HG03060 (cell line): ENCODE measurements at regions not wholly inside any gene's neighbourhood (a gene's known extent, or its start where the extent isn't known, plus 50 kb on each side); places are given as distances from the start of the nearest gene placed in this dataset.
A peak's percentile ranks its signal among the peaks of the same experiment; 100 is the strongest.

Source experiments
- ATAC-seq: cut with Tn5 transposase; IDR thresholded peaks from one replicate; pipeline ENCODE4 v1.9.1; 2021; ENCODE audit warnings: low read depth, moderate number of reproducible peaks; ENCODE audit not compliant: unreplicated experiment

DNA sequence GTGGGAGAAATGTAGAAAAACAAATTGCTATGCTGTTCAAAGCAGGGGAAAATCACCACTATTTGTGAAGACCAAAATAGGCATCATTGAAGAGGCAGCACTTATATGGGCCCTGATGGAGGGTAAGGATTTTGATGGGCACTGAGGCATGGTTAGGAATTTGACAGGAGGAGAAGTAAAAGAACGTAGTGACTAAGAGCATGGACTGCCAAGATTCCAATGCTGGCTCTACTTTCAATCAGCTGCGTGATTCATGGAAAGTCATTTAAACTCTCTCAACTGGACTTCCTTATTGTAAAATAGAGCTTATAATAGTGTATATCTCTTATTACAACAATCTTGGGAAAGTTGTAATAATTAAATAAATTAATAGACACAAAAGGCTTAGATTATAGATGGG, 267.7 kb upstream of the G2E3 start:
- ATAC-seq: no peak

DNA sequence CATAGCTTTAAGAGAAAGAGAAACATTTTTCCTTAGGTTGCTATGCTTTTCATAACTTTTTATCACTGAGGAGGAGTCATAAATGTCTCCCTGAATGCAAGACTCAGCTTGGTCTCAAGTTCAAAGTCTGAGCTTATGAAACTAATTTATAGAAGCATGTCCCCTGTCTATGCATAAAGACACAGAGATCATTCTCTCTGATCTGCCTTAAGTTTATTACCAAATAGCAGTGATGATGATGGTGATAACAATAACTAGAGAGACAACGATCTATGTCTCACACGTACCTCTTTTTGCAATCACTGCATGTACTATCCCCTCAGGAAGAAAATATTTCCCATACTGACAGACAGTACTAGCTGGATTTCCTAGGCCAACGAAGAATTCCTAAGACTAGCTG, 266.4 kb upstream of the G2E3 start:
- ATAC-seq: no peak

DNA sequence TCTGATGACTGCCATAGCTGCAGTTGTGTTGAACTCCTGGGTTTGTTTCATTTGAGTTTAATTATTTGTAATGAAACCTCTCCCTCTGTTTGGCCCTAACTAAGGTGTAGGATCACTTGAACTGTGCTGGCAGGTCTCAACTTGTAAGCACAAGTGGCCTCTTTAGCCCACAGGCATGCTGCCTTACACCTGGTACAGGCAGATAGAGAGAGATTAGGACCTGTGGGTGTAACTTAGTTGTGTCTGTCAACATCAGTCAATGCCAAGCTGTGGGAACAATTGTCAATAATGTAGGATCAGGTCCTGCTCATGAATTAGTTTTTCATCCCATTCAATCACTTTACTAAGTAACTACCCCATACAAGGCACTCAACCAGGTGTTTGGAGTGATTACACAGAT, 263.0 kb upstream of the G2E3 start:
- no peak for ATAC-seq

DNA sequence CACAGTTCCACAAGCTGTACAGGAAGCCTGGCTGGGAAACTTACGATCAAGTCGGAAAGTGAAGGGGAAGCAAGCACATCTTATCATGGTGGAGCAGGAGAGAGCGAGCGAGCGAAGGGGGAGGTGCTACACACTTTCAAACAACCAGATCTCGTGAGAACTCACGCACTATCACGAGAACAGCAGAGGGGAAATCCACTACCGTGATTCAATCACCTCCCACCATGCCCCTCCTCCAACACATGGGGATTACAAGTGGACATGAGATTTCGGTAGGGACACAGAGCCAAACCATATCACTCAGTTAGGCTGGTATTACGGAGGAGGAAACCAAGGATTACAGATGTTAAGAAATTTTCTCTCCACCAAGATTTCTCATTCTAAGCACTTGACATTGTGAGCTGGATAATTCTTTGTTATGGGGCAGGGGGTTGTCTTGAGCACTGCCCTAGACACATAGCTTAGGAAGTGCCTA, 262.0 kb upstream of the G2E3 start:
- ATAC-seq: no peak

DNA sequence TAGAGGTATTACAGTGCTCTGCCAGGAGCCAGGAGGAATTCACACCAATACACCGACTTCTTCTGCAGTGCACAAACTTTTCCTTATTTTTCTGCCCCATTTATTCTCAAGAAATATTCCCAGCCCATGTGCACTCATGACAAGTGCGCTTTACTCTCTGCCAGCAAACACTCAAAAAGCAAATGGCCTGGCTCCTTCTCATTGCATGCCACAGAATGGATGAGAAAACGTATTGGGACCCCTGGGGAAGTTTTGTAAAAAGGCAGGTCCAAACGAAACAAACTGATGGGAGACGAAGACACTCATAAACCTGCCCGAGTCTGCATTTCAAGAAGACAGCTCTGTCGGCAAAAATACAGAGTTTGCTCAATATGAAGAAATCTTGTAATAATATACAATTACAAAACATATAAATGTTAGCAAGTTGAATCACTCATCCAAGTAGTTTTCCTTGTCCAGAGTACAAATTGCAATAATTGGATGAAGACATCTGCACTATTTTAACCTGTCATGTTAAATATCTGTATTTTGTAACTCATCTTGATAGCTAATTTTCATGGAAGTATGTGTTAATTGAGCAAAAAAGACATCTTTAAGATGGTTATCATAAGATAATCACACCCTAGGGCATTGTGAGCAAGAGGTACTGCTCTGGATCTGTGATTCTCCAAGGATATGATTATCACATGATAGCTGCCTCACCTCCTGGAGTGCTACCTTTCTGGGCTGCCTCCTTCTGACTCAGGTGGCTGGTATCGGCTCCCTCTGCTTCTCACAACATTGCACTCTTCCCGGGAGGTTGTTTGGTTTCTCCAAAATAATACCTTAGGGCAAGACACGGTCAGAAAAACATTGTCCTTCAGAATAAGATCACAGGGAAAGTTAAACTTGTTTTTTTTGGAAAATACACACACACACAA, 260.8 kb upstream of the G2E3 start:
- no peak for ATAC-seq

DNA sequence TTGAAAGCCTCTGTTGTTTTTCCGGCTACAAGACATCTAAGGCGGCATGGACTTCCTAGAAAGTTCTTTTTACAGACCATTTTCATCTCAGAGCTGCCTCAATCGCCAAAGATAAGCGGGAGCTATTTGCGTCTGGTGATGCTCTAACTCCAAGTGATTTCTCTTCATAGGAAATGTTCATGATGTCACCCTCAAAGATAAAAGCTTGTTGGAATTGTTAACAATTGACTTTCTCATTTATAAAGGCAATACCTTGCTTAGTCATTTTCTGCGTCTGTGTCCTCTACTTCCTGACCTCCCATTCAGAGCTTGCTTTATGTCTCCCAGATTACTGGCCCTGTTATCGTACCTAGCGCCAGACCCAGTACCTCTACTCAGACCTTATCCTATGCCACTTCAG, 259.0 kb upstream of the G2E3 start:
- ATAC-seq: no peak

DNA sequence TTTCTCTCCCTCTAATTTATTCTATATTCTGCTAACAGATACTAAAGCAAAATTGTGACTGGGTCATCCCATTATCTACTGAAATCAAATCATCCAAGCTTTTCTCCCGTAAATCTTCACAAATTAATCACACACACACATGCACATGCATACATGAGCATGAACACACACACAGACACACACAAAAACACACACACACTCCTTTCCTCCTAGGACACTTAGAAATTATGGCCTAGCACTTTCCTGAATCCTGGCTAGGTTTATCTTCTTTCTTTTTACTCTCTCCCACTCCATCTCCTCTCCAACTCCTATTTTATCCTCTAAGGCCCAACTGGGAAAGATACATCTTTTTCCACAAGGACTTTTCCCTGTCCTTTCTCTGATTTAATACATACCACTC, 255.6 kb upstream of the G2E3 start:
- ATAC-seq: no peak

DNA sequence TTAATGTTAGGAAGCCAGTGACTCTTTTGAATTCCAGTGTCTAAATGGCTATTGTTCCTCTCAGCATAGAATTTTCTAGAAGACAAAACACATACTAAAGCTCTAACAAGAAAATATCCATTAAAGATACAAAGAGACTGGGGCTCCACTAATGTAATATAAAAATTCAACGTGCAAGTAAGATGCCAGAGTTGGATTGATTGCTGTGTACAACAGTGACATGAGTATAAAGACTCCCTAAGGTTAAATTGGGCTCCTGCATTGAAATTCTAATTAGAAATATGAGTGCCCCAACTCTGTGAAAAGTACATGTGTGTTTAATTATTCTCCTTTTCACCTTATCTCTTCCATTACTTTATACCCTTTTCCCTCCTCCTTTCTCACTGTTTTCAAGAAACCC, 253.6 kb upstream of the G2E3 start:
- no peak for ATAC-seq

DNA sequence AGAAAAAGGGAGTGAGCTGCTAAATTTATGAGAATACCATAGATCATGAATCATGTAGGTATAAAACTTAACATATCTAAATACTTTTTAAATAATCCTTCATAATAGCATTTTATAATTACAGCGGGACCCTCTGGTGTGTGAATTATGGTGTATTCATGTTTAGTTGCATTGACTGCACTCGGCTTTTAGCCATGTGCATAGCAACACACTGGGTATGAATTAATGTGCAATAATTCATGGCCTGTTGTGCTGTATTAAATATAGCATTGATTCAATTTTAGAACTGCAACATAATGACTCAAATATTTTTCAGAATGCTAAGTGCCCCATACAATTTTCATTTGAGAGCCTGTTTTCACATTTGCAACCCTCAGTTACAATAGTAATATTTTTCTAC, 249.6 kb upstream of the G2E3 start:
- ATAC-seq: no peak

DNA sequence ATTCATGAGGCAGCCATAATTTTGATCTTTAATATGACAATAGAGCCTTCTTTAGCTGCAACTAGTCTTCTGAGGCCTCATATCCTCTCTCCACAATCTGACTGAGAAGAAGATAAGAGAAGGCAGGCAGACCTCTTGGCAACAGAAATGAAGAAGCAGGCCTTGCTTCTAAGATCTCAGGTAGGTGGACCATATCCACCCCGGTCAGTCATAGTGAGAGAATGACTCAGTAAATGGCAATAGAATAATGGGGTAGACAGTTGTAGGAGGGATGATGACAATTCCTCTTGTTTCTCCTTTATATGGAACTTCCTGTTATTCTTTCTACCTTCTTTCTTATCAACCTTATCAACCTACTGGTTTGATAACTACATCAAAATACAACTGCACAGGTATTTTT, 246.7 kb upstream of the G2E3 start:
- ATAC-seq: peak; percentile 51

DNA sequence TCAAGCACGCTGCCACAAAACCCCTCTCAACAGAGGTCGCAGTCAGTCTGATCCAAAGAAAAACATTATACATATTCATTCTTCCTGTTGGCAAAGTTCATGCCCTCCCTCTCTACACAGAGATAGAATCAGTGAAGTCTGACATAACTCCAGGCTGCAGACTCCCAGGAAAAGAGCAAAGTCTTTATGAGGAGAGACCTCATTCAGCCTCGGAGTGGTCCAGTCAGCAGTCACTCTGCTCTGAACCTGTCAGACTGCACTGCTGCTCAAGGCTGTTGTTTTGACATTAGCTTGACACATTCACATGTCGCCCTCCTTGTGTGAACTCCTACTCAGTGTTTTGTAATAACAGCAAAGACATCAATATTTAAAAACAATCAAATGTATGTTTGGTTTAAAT, 241.2 kb upstream of the G2E3 start:
- ATAC-seq: no peak

DNA sequence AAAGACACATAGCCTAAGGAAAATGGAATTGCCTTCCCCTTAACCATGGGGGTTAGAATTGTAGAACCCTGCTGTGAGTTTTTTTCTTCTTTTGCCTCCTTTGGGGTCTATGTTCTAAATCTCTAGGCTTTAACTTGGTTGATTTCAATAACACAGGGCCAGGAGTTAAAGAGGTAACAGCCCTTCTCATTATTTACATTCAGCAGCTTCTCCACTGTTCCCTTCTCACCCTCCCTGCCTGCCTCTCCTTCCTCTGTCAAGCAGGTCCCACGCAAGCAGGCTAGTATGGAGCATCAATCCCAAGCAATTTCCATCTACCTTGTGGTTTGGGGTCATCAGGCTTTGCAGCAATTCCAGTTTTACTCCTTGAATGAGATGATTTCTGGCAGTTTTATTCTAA, 236.1 kb upstream of the G2E3 start:
- ATAC-seq: no peak

DNA sequence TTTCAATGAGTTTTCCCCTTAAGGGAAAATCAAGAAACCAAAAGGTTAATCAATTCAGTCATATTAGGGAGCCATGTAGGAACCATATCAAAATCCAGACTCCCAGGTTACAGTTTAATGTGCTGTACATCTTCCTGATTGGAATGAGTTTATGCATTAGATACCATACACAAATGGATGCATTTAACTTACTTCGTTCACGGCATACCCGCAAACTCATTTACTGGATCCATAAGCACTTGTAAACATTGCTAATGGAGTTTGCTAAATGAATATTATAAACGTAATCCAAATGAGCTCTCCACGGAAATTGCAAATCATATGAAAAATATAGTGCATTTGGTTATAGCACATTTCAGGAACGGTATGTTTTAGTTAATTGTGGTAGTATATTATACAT, 228.9 kb upstream of the G2E3 start:
- no peak for ATAC-seq

DNA sequence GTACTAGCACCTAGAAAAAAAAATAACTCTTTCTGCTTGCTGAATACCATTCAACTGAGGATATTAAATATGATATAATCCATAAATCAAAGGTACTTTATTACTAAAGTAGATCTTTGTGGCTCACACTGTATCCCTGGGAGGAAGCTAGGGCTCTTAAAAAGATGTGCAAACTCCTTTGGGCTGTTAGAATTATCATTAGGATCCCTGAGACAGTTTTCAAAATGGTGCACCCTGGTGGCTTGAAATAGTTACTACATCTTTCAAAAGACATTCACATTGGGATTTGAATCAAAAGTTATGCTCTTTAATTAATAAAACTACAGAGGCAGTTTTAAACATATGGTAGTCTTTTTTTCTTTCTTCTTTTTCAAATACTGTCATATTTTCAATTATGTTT, 228.5 kb upstream of the G2E3 start:
- no peak for ATAC-seq

DNA sequence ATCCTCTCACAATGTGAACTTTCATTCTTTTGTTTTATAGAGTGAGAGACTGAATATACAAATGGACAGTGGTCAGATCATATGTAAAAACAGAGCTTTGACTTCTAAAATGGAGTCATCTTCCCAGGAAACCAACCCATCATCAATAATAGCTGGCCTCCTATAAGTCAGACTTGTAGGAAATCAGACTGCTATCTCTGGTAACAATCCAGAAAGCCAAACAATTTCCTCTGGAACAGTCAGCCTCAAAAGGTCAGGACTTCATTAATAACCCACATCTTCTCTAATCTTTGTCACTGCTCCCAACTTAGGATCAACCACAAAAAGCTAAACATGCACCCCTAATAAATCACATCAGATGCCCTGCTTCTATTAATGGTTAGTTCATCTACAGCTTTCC, 227.9 kb upstream of the G2E3 start:
- ATAC-seq: no peak

DNA sequence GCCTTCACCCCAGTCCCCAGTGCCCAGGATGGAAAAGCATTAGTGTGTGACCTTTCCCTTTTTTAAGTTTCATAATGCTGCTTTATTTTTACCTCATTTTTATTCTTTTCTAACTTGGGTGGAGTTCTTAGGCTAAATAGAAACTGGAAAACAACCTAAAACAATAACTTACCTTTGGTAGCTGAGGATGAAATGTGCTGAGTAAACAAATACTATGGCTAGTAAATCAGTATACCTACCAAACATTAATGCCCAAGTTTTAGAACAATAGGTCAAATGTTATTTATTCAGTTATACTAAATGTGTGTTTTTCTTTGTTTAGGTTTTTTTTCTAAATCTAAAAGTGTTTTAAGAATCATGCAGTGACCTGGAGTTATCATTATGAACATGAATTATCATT, 226.6 kb upstream of the G2E3 start:
- no peak for ATAC-seq

DNA sequence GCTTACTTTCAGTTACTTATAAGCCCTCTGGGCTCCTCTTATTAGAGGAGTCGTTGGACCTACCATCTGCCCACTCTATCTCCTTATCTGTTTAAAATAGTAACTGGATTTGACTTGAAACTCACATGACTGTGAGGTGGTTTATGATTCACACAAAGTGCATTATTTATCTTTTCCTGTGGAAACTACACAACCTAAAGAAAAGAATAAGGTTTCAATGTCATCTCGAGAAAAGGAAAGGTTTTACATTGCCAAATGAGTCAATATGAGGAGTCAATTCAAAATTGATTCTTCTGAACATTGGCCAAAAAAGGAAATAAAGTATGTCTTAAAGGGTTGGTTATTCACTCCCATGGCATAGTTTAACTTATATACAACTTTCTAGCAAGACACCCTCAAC, 225.0 kb upstream of the G2E3 start:
- ATAC-seq: no peak

DNA sequence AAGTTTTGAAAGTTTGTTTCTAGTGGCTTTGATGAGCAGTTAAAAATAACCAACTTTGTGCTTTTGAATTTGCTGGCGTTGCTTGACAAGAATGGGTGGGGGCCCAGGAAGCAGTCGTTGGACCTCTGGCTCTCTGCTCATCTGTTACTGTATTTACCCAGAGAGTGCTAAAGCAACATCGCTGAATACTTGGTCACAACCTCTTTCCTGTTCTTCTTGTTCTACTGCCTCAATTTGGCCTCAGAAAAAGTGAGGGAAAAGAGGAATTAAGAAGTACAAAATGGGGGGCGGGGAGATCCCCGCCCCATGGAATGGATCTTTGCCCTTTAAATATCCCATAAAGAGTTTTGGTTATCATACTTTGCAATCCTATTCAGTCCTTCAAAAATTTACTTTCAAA, 221.5 kb upstream of the G2E3 start:
- ATAC-seq: no peak

DNA sequence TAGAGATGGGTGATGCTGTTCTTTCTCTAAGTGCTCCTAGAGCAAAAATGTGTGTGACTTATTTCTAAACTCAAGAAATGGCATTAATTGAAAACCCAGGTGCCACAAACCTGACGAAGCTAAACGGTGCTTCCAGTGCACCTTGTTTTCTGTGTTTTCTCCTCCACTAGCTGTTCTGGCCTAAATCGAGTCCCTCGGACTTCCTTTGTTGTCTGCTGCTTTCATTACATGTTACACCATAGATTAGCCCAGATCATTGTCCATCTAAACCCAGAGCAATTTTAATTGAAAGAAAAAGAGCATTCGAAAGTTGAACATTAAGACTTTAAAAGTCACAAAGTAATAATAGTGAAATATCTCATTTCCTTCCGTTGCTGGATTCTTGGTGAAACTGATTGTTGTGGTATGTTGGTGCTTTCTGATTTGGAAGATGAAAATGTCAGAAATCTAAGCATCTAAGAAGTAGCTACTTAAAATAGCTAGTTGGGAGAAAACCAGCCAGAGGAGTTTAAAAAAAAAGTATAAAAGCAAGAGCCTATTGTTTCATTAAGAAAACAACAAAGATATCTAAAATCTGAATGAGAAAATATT, 219.6 kb upstream of the G2E3 start:
- no peak for ATAC-seq

DNA sequence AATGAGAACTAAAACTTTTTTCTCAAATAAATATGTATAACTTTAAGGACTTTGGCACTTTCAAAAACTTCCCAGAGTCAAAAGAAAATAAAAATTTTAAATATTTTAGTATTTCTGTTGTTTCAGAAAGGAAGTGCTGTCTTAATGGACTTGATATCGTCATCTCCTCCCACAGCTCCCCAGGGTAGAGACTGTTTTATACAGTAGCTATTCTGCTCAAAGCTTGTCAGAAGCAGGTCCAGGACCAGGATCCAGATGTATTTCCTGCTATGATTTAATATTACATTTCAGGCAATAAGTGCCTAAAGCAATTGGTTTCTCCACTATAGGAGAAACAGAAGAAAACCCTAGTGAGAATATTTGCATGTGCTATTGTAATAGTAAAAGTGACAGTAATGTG, 218.5 kb upstream of the G2E3 start:
- ATAC-seq: no peak

DNA sequence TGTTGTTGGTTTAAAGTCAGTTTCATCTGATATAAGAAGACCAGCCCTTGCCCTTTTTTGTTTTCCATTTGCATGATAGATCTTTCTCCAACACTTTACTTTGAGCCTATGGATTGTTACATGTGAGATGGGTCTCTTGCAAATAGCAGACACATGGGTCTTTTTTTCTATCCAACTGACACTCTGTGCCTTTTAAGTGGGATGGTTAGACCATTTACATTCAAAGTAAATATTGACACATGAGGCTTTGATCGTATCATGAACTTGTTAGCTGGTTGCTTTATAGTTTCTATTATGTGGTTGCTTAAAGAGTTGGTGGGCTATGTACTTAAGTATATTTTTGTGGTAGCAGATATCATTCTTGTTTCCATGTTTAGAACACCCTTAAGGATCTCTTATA, 213.4 kb upstream of the G2E3 start:
- no peak for ATAC-seq

DNA sequence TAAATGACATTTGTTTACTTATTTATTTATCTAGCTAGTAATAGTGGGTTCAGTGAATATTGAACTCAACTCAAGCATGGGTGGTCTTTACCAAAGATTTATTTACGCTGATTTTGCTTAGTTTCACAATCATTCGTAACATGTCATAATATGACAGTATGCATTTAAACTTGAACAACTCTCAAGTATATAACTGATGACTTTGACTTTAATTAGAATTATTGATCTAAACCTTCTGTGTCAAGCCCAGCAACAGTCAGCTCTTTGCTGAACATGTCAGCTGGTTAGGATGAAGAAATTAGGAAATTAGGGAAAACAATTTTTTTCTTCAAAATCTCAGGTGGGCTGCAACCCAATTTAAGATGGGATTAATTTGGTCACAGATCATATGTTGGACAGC, 210.5 kb upstream of the G2E3 start:
- ATAC-seq: no peak
